GM12878 (cell line): ENCODE measurements at regions not wholly inside any gene's neighbourhood (a gene's known extent, or its start where the extent isn't known, plus 50 kb on each side); places are given as distances from the start of the nearest gene placed in this dataset.

Source experiments
- ATAC-seq: fragments of 200-7000 bp; cut with Tn5 transposase; 3 replicates; pipeline ENCODE4 v1.9.1; 2020; ENCODE audit warnings: mild to moderate bottlenecking, moderate library complexity
- BruUV-seq: library from RNA; stranded (reverse); fragments of 400-500 nt; replicated peaks from 2 replicates; lab custom pipeline; 2021; lab: Mats Ljungman, UMichigan
- CTCF ChIA-PET: fragments of 300-600 bp; sonication (Branson Sonifier 250); formaldehyde crosslinking; extraction: SDS; loops from one replicate; lab custom pipeline; 2021; ENCODE audit warnings: inconsistent platforms; lab: Yijun Ruan, JAX
- POLR2A ChIA-PET: fragments of 350-600 bp; formaldehyde crosslinking; extraction: SDS; loops from one replicate; lab custom pipeline; 2021; ENCODE audit warnings: inconsistent platforms; lab: Charles Lee
- RAD21 ChIA-PET: fragments of 300-600 bp; sonication (Branson Sonifier 250); formaldehyde crosslinking; loops from one replicate; lab custom pipeline; 2023; ENCODE audit warnings: antibody characterized with exemption; ENCODE audit not compliant: unreplicated experiment; lab: Charles Lee
- SMC1A ChIA-PET: fragments of 300-600 bp; sonication (Branson Sonifier 250); formaldehyde crosslinking; loops from one replicate; lab custom pipeline; 2023; ENCODE audit not compliant: unreplicated experiment, uncharacterized antibody; lab: Charles Lee
- DNase-seq: peaks from one replicate; pipeline ENCODE4 v3.0.0-alpha.2; 2011; ENCODE audit warnings: low read depth, low spot score
- FAIRE-seq: peaks from 3 replicates; lab custom pipeline; 2011; peaks lifted over from hg19 to GRCh38; lab: Jason Lieb, UNC
- H2AFZ ChIP-seq: 2 replicates; pipeline ENCODE4 v1.6.0; 2011; ENCODE audit warnings: low read depth, low read length, control low read depth; ENCODE audit not compliant: control insufficient read depth
- H3K27ac ChIP-seq: 2 replicates; pipeline ENCODE4 v1.5.1; 2011; ENCODE audit warnings: control low read depth; ENCODE audit not compliant: control insufficient read depth, insufficient read depth
- H3K27me3 ChIP-seq, 2 experiments: replicated peaks in 1 of 2; 2 replicates each; pipeline versions ENCODE4 v1.6.0 to v1.6.1; 2011; ENCODE audit warnings: low read length in 1 of 2; ENCODE audit not compliant: control insufficient read depth in 2 of 2, insufficient read depth in 2 of 2
- H3K36me3 ChIP-seq, 2 experiments: 2 replicates each; pipeline ENCODE4 v1.5.1; 2011; ENCODE audit warnings: low read length in 1 of 2; ENCODE audit not compliant: control insufficient read depth in 2 of 2, insufficient read depth in 2 of 2
- H3K4me1 ChIP-seq: 2 replicates; pipeline ENCODE4 v1.6.1; 2011; ENCODE audit warnings: mild to moderate bottlenecking, low read length, moderate library complexity, mixed read lengths; ENCODE audit not compliant: control insufficient read depth, insufficient read depth
- H3K4me2 ChIP-seq: 2 replicates; pipeline ENCODE4 v1.6.0; 2011; ENCODE audit warnings: control low read depth; ENCODE audit not compliant: control insufficient read depth, insufficient read depth
- H3K4me3 ChIP-seq: fragments of 200-600 bp; sonication (generic); 2 replicates; pipeline ENCODE4 v1.5.1; 2016
- H3K79me2 ChIP-seq: 2 replicates; pipeline ENCODE4 v1.6.0; 2011; ENCODE audit warnings: low read length; ENCODE audit not compliant: control insufficient read depth, insufficient read depth
- H3K9ac ChIP-seq: 2 replicates; pipeline ENCODE4 v1.8.0; 2011; ENCODE audit warnings: low read length, control low read depth, mixed read lengths; ENCODE audit not compliant: control insufficient read depth, insufficient read depth
- H3K9me3 ChIP-seq: replicated peaks from 3 replicates; pipeline ENCODE4 v1.5.1; 2011; ENCODE audit warnings: mild to moderate bottlenecking, low read length; ENCODE audit not compliant: control insufficient read depth, insufficient read depth
- H4K20me1 ChIP-seq: 2 replicates; pipeline ENCODE4 v1.6.0; 2011; ENCODE audit not compliant: control insufficient read depth, insufficient read depth
- BACH1 ChIP-seq: fragments of 450-650 bp; IDR thresholded peaks from 2 replicates; pipeline ENCODE4 v1.6.1; 2017; ENCODE audit warnings: mild to moderate bottlenecking, borderline replicate concordance
- CBX5 ChIP-seq: sonication (generic); IDR thresholded peaks from 2 replicates; pipeline ENCODE4 v1.6.1; 2016; ENCODE audit warnings: low read depth, moderate library complexity, mild to moderate bottlenecking, inconsistent platforms
- CREM ChIP-seq: IDR thresholded peaks from 2 replicates; pipeline ENCODE4 v1.6.1; 2014; ENCODE audit warnings: antibody characterized with exemption, low read depth
- FOS ChIP-seq: IDR thresholded peaks from 3 replicates; pipeline ENCODE4 v1.6.1; 2011; ENCODE audit warnings: borderline replicate concordance; ENCODE audit not compliant: insufficient read length; ENCODE audit errors: extremely low read depth
- POLR2A ChIP-seq: IDR thresholded peaks from 2 replicates; pipeline ENCODE4 v1.6.1; 2011; ENCODE audit warnings: low read depth, mild to moderate bottlenecking, low read length
- RAD21 ChIP-seq: IDR thresholded peaks from 2 replicates; pipeline ENCODE4 v1.6.1; 2011; ENCODE audit warnings: mild to moderate bottlenecking, low read depth, low read length, moderate library complexity; ENCODE audit not compliant: insufficient read depth
- STAT3 ChIP-seq: IDR thresholded peaks from 2 replicates; pipeline ENCODE4 v1.6.1; 2011; ENCODE audit warnings: low read depth, low read length, improper control_type of control experiment
- SUPT20H ChIP-seq: IDR thresholded peaks from 2 replicates; pipeline ENCODE4 v1.6.1; 2011; ENCODE audit warnings: low read depth, mild to moderate bottlenecking, low read length, moderate library complexity, borderline replicate concordance; ENCODE audit not compliant: control insufficient read depth
- WGBS: methylation state at CpG from one replicate; pipeline ENCODE4 v1.1.6; 2016; ENCODE audit warnings: low lambda C conversion rate; ENCODE audit not compliant: insufficient replicate concordance, insufficient coverage; ENCODE audit errors: missing lambda C conversion rate; 5-methylcytosine and 5-hydroxymethylcytosine counted together
- in situ Hi-C: fragments of 300-500 bp; cut with MboI; formaldehyde crosslinking; loops from 9 replicates; pipeline ENCODE4 v1.14.3; 2018; ENCODE audit warnings: mixed read lengths
- intact Hi-C: fragments of 100-400 bp; cut with micrococcal nuclease; formaldehyde crosslinking; loops from one replicate; pipeline ENCODE4 v1.14.2; 2022; ENCODE audit not compliant: unreplicated experiment
- TF ChIP-seq, protein P1 (sequence below): fragments of 450-650 bp; IDR thresholded peaks from 2 replicates; pipeline ENCODE4 v1.6.1; 2018; ENCODE audit warnings: mild to moderate bottlenecking, low read depth, moderate library complexity; ENCODE audit not compliant: partially characterized antibody

DNA sequence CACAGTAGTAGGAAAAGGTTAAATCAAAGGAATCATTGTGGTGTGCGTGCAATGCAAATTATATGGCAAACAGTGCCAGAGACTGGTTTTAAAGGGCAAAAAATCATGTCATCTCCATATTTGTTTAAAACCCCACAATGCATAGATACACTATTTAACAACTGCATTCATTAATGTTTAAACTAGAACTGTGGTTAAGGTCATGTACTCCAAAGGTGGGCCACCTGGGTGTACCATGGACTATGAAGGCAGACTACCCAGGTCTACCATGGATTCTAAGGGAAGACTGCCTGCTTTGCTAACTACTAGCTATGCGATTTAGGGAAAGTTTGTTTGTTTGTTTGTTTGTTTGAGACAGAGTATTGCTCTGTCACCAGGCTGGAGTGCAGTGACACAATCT, 356.3 kb downstream of the ZEB2 start:
- H3K4me1 ChIP-seq = no peaks in the 10 kb centered on the region
- no peak overlapping the region for H3K9ac ChIP-seq
- in situ Hi-C loops (no loop called here), intact Hi-C loops (loop anchor here (5.0 to 10.0 kb wide), 3 partner anchors 169 to 351 kb away; a partner anchor contains a TSS)
- no peak overlapping the region for H3K4me3 ChIP-seq
- ChIA-PET POLR2A (no interaction called here), RAD21 (interaction anchor here (1.7 kb wide), 1 partner anchor 168 kb away, joined by 4 read pairs; no protein-coding TSS in a partner anchor), CTCF (interaction anchor here (1.5 to 2.2 kb wide), 3 partner anchors 10 to 29 kb away, joined by 3 to 9 read pairs (median 4); no protein-coding TSS in a partner anchor), SMC1A (interaction anchor here (1.2 to 2.1 kb wide), 3 partner anchors 10 to 78 kb away, joined by 4 to 6 read pairs (median 5); no protein-coding TSS in a partner anchor)
- H3K27me3 ChIP-seq = no peaks in the 10 kb centered on the region
- no peaks in the 10 kb centered on the region; the same call in 2 of the 3 replicates for H3K9me3 ChIP-seq
- H3K36me3 ChIP-seq = no peaks in the 10 kb centered on the region
- no peak for DNase-seq
- H3K79me2 ChIP-seq = no peaks in the 10 kb centered on the region
- no peak for ATAC-seq
- H3K4me2 ChIP-seq = no peak overlapping the region
- TF ChIP-seq CREM (no peak), CBX5 (no peak), SUPT20H (no peak), BACH1 (no peak), STAT3 (no peak), RAD21 (no peak), POLR2A (no peak), FOS (no peak)
- TF ChIP-seq, protein P1, sequence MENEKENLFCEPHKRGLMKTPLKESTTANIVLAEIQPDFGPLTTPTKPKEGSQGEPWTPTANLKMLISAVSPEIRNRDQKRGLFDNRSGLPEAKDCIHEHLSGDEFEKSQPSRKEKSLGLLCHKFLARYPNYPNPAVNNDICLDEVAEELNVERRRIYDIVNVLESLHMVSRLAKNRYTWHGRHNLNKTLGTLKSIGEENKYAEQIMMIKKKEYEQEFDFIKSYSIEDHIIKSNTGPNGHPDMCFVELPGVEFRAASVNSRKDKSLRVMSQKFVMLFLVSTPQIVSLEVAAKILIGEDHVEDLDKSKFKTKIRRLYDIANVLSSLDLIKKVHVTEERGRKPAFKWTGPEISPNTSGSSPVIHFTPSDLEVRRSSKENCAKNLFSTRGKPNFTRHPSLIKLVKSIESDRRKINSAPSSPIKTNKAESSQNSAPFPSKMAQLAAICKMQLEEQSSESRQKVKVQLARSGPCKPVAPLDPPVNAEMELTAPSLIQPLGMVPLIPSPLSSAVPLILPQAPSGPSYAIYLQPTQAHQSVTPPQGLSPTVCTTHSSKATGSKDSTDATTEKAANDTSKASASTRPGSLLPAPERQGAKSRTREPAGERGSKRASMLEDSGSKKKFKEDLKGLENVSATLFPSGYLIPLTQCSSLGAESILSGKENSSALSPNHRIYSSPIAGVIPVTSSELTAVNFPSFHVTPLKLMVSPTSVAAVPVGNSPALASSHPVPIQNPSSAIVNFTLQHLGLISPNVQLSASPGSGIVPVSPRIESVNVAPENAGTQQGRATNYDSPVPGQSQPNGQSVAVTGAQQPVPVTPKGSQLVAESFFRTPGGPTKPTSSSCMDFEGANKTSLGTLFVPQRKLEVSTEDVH = no peak
- H2AFZ ChIP-seq = no peak overlapping the region
- no peak overlapping the region for H3K27ac ChIP-seq
- FAIRE-seq = no peak
- 66% methylated on average over 2 of the region's 2 CpGs for WGBS
- H4K20me1 ChIP-seq = no peaks in the 10 kb centered on the region
- no TSS peak for BruUV-seq
